Fibroblast of pulmonary artery (primary cell): ENCODE measurements at regions not wholly inside any gene's neighbourhood (a gene's known extent, or its start where the extent isn't known, plus 50 kb on each side); places are given as distances from the start of the nearest gene placed in this dataset.
"Not testable (repeated sequence)": the region's sequence is repeated elsewhere in the genome, so short reads cannot be mapped to it uniquely, and the experiment has no call there.

Source experiments
- DNase-seq: peaks from one replicate; pipeline ENCODE4 v3.0.0-alpha.2; 2010; ENCODE audit warnings: low read depth
- H3K4me3 ChIP-seq: replicated peaks from 2 replicates; pipeline ENCODE4 v1.5.1; 2011; ENCODE audit warnings: low read depth, mild to moderate bottlenecking, control low read depth, low read length, moderate library complexity
- TF ChIP-seq, protein P1 (sequence below): IDR thresholded peaks from 2 replicates; pipeline ENCODE4 v1.5.1; 2011; ENCODE audit warnings: mild to moderate bottlenecking, control low read depth, low read length, inconsistent platforms; ENCODE audit errors: missing control alignments

DNA sequence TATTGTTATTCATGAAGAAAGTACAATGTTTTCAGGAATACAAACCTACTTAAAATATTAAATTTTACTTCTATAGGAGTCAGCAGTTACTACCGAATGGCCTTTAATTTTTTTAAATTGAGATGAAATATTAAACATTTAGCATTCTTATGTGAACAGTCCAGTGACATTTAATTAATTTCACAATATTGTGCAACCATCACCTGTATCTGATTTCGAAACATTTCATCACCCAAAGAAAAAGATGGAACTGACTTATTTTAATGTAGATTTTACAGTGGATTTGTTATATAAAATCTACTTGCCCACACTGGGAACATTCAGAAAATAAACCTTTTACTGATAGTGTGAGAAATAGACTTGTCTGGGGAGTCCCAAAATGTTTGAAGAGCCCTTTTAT lies 585.2 kb upstream of the LINC00305 start:
- H3K4me3 ChIP-seq, result no peak overlapping the region
- no peak for DNase-seq
- TF ChIP-seq, protein P1, sequence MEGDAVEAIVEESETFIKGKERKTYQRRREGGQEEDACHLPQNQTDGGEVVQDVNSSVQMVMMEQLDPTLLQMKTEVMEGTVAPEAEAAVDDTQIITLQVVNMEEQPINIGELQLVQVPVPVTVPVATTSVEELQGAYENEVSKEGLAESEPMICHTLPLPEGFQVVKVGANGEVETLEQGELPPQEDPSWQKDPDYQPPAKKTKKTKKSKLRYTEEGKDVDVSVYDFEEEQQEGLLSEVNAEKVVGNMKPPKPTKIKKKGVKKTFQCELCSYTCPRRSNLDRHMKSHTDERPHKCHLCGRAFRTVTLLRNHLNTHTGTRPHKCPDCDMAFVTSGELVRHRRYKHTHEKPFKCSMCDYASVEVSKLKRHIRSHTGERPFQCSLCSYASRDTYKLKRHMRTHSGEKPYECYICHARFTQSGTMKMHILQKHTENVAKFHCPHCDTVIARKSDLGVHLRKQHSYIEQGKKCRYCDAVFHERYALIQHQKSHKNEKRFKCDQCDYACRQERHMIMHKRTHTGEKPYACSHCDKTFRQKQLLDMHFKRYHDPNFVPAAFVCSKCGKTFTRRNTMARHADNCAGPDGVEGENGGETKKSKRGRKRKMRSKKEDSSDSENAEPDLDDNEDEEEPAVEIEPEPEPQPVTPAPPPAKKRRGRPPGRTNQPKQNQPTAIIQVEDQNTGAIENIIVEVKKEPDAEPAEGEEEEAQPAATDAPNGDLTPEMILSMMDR, result no peak

DNA sequence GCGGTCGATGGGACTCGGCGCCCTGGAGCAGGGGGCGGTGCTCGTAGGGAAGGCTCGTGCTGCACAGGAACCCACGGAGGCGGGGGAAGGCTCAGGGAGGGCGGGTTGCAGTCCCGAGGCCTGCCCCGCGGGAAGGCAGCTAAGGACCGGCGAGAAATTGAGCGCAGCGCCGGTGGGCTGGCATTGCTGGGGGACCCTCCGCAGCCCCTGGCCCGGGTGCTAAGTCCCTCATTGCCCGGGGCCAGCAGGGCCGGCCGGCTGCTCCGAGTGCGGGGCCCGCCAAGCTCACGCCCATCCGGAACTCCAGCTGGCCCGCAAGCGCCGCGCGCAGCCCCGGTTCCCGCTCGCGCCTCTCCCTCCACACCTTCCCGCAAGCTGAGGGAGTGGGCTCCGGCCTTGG lies 576.8 kb upstream of the LINC00305 start:
- not testable (repeated sequence) for H3K4me3 ChIP-seq, DNase-seq

DNA sequence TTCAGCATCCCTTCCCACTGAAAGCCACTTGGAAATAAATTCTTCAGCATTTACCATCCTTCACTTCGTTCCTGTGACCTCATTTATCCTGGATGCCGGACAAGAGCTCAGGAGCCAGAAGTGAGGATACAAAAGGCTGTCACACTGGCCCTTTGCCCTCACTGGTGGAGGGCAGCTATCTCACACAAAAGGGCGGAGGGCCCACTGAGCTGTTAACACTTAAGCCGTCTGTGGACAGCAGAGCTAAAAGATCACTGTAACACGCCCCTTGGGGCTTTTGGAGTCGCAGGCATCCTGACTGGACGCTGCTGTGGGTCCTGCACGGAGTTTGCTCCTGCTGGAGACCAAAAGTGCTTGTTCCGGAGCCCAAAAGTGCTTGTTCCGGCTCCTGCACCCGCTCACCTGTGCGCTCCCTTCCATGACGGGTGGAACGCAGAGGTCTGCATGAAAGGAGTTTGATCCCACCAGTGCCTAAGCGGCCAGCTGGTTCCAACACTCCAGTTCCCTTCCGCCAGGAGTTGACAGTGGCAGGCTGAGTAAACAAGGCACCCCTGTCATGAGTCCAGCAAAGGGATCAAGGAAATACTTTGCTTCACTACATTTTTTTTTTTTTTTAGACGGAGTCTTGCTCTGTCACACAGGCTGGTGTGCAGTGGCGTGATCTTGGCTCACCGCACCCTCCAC lies 572.0 kb upstream of the LINC00305 start:
- no peak for DNase-seq
- H3K4me3 ChIP-seq, result no peak overlapping the region
- TF ChIP-seq, protein P1, result no peak

DNA sequence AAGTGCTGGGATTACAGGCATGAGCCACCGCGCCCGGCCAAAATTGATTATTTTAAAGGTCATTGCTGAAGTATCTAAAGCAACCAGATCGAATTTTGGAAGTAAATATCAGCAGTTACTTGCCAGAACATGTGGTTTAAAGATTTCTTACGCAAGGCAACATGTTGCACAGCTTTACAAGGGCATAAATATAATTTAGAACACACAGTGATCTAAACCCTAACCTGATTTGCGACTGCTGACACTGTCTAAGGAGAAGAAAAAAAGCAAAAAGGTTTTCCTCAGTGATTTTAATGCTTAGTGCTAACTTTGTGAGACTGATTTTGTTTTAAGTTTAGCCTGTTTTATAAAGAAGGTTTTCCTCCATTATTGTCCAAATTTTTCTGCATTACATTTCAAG lies 569.9 kb upstream of the LINC00305 start:
- TF ChIP-seq, protein P1, result no peak
- H3K4me3 ChIP-seq, result no peak overlapping the region
- DNase-seq, result no peak

DNA sequence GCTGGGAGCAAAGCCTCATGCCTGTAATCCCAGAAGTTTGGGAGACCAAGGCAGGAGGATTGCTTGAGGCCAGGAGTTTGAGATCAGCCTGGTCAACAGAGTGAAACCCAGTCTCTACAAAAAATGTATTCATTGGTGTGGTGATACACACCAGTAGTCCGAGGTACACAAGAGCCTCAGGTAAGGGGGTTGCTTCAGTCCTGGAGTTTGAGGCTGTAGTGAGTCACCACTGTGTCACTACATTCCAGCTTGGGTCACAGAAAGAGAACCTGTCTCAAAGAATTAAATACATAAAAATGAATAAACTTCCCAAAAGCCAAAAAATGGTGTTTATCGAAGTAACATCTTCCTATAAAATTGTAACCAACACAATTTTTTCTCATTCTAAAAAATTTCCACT lies 568.1 kb upstream of the LINC00305 start:
- no peak for DNase-seq
- TF ChIP-seq, protein P1, result no peak
- H3K4me3 ChIP-seq, result no peak overlapping the region

DNA sequence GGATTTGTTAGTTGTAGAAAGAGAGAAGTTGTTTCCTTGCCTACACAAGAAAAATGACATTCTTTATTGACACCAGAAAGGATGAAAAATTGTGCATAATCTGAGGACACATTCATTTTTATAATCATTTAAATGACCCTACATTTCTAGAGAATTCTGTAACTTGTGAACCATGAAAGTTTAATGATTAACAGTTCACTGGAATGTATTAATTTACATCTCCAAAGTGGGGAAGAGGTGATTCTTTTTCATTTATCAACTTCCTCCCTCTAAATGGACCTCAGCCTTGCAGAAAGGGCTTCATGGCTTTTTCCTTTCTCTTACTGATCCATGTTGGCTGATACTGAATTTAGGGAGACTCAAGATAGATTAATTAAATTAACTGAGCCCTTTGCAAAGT lies 565.2 kb upstream of the LINC00305 start:
- TF ChIP-seq, protein P1, result no peak
- no peak overlapping the region for H3K4me3 ChIP-seq
- no peak for DNase-seq

DNA sequence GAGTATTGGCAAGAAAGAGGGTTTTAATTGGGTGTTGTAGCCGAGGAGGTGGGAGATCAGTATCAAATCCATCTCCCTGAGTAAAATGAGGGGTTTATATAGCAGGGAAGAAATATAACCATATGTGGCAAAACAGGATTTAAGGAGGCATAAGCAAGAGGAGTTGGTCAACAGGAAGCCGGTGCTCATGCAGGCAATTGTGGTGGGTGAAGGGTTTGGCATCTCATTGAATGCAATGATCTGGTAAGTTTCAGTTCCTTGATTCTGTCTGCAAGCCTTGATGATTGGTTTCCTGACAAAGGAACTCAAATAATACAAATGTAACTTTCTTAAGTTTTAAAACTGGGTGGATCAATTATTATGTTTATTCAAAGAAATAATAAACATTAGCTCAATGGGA lies 564.4 kb upstream of the LINC00305 start:
- DNase-seq, result no peak
- TF ChIP-seq, protein P1, result no peak
- H3K4me3 ChIP-seq, result no peak overlapping the region
